GM18858 (cell line): ENCODE measurements at regions not wholly inside any gene's neighbourhood (a gene's known extent, or its start where the extent isn't known, plus 50 kb on each side); places are given as distances from the start of the nearest gene placed in this dataset.
A peak's percentile ranks its signal among the peaks of the same experiment; 100 is the strongest.
"Not testable (repeated sequence)": the region's sequence is repeated elsewhere in the genome, so short reads cannot be mapped to it uniquely, and the experiment has no call there.

Experiments
- ATAC-seq: cut with Tn5 transposase; IDR thresholded peaks from one replicate; pipeline ENCODE4 v1.9.1; 2021; ENCODE audit not compliant: unreplicated experiment

GRCh38 chr19:14285726-14286125, 79.8 kb upstream of the ADGRL1 start:
- not testable (repeated sequence) for ATAC-seq

GRCh38 chr19:14283813-14284520, 78.0 kb upstream of the ADGRL1 start:
- ATAC-seq, result peak; percentile 69

GRCh38 chr19:14279270-14279669, 73.3 kb upstream of the ADGRL1 start:
- ATAC-seq, result not testable (repeated sequence)

GRCh38 chr19:14277608-14278007, 71.6 kb upstream of the ADGRL1 start:
- no peak for ATAC-seq

- ATAC-seq, result not testable (repeated sequence)
These were observed 69.9 kb upstream of the ADGRL1 start for GRCh38 chr19:14275823-14276222.

GRCh38 chr19:14272623-14273022, 66.7 kb upstream of the ADGRL1 start:
- ATAC-seq, result no peak

- no peak for ATAC-seq
These were observed 65.9 kb upstream of the ADGRL1 start for GRCh38 chr19:14271840-14272239.

- ATAC-seq, result not testable (repeated sequence)
These were observed 64.6 kb upstream of the ADGRL1 start for GRCh38 chr19:14270557-14270956.

- ATAC-seq, result no peak
These were observed 61.3 kb upstream of the ADGRL1 start for GRCh38 chr19:14267224-14267741.

GRCh38 chr19:14266208-14266607, 60.2 kb upstream of the ADGRL1 start:
- not testable (repeated sequence) for ATAC-seq

- no peak for ATAC-seq
These were observed 59.5 kb upstream of the ADGRL1 start for GRCh38 chr19:14265290-14266036.

- ATAC-seq, result not testable (repeated sequence)
These were observed 50.1 kb upstream of the ADGRL1 start for GRCh38 chr19:14255902-14256649.
